IPS-NIHi7 (cell line): ENCODE measurements at regions not wholly inside any gene's neighbourhood (a gene's known extent, or its start where the extent isn't known, plus 50 kb on each side); places are given as distances from the start of the nearest gene placed in this dataset.
"Not testable (repeated sequence)": the region's sequence is repeated elsewhere in the genome, so short reads cannot be mapped to it uniquely, and the experiment has no call there.

Source experiments
- DNase-seq: peaks from one replicate; pipeline ENCODE4 v3.0.0; 2012; ENCODE audit warnings: mixed read lengths; ENCODE audit errors: extremely low spot score

DNA sequence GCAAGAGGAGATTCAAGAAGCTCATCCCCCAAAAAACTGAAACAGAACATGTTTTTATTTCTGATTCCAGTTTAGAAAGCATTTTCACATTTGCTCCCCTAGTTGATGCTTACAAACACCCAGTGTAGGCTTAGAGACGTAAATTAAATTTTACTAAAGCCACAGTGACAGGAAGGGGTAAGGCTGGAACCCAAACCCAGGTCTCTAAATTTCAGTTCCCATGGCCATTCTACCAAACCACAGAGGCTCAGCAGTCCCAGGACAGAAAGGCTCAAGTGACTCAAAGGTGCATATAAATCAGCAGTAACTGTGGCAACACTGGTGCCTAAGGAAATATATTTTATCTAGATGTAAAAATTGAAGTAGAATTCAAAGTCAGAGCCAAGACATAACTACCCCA lies 128.7 kb downstream of the CEP120 start:
- DNase-seq: no peak

DNA sequence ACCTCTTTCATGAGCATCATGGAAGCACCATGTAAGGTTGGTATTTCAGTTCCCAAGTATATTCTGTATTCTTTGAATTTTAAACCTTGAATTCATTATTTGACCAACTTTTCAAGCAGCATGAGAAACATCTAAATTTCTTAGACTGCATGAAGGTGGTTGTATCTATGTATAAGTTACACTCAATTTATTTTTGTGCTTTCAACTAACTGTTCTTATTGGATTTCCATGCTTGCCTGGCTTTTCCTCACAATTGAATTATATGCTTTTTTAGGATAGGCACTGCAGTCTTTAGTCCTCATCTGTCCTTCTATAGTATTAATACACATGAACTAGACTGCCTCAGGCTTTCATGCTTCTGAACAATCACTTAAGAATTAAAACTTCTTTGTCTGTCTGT lies 134.0 kb downstream of the CEP120 start:
- no peak for DNase-seq

- DNase-seq: no peak
These were observed 135.3 kb downstream of the CEP120 start for GRCh38 chr5:123287881-123288280.

GRCh38 chr5:123286891-123287290 lies 136.3 kb downstream of the CEP120 start:
- no peak for DNase-seq

DNA sequence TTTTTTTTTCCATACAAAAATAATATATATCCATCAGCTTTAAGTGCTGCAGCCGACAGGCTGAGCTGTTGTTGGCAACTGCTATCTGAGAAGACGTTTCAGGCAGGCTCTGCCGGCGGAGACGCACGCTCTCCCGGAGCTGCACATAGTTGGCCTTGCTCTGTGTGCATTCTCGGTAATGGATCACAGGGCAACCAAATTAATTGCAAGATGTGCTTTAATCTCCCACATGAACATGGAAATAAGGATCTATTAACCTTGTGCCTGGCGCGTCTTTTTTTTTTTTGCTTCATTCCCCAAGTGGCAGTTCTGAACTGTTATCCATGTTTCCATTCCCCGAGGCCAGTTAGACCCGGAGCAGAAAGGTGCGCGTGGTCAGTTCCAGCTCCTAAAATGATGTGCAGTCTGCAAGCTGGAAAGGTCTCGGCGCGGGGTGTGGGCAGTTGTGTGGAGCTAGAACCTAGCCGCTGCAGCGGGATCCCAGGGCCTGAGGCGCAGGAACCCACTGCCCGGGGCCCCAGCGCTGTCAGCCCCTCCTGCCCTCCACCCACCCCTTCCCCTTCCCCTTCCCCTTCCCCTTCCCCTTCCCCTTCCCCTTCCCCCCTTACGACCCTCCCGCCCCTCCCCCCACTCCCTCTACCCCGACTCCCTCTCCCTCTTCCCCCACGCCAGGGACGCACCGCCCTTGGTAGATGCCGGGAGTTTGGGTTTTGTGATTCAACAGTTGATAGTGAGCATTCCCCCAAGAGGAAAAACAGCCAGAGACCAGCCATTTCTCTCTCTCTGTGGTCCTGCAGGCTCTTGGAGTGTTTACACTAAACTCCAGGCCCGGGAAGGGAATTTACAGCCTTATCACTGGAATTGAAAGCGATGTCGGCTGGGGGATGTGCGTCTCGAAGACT lies 137.8 kb downstream of the CEP120 start:
- peak; percentile 40 for DNase-seq

DNA sequence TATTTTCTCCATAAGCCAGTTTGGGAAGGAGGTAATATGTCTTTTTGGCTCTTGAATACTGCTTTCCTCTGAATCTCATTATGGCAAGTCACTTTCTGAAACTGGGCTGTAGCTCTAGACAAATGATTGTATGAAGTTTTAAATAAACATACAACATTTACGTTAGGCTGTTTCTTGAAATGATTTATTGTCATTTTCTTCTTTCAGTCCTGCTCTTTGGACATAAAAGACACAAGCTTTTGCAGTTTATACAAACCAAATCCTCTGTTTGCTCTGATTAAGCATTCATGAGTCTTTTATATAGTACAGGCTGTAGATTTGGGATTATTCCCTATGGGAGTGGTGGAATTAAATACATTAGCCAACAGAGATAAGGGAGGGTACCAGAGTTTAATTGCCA lies 139.7 kb downstream of the CEP120 start:
- no peak for DNase-seq

- DNase-seq: no peak
These were observed 140.2 kb downstream of the CEP120 start for GRCh38 chr5:123283031-123283430.

- no peak for DNase-seq
These were observed 140.8 kb downstream of the CEP120 start for GRCh38 chr5:123282444-123282843.

DNA sequence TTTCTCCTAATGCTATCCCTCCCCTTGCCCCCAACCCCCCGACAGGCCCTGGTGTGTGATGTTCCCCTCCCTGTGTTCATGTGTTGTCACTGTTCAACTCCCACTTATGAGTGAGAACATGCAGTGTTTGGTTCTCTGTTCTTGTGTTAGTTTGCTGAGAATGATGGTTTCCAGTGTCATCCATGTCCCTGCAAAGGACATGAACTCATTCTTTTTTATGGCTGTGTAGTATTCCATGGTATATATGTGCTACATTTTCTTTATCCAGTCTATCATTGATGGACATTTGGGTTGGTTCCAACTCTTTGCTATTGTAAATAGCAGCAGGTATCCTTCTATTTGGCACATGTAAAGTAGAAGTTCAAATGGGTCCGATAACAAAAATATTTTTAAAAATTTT lies 142.3 kb downstream of the CEP120 start:
- not testable (repeated sequence) for DNase-seq

GRCh38 chr5:123279136-123279535 lies 144.1 kb downstream of the CEP120 start:
- no peak for DNase-seq

GRCh38 chr5:123278284-123278683 lies 144.9 kb downstream of the CEP120 start:
- no peak for DNase-seq

- DNase-seq: no peak
These were observed 149.2 kb downstream of the CEP120 start for GRCh38 chr5:123273984-123274383.

- DNase-seq: no peak
These were observed 150.1 kb downstream of the CEP120 start for GRCh38 chr5:123273095-123273494.

- DNase-seq: no peak
These were observed 153.4 kb downstream of the CEP120 start for GRCh38 chr5:123269851-123270250.

DNA sequence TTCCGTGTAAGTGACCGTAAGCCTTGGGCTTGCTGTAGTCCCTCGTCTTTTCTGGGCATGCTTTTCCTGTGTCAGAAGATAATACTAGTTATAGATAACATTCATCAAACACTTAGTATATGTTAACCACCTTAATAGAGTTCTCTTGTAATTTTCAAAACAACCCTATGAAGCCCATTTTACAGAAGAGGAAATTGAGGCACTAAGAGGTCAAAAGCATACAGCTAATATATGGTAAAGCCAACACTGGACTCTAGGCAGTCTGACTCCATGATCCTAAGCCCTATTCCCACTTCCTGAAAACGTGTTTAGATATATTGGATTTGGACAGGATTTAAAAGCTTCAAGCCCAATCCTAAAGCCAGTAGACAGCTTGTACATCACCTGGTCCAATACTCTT lies 153.8 kb downstream of the CEP120 start:
- DNase-seq: no peak

GRCh38 chr5:123266365-123266764 lies 156.8 kb downstream of the CEP120 start:
- no peak for DNase-seq

GRCh38 chr5:123265551-123265950 lies 157.7 kb downstream of the CEP120 start:
- no peak for DNase-seq

- DNase-seq: no peak
These were observed 158.8 kb downstream of the CEP120 start for GRCh38 chr5:123264394-123264793.

GRCh38 chr5:123263859-123264258 lies 159.3 kb downstream of the CEP120 start:
- no peak for DNase-seq

DNA sequence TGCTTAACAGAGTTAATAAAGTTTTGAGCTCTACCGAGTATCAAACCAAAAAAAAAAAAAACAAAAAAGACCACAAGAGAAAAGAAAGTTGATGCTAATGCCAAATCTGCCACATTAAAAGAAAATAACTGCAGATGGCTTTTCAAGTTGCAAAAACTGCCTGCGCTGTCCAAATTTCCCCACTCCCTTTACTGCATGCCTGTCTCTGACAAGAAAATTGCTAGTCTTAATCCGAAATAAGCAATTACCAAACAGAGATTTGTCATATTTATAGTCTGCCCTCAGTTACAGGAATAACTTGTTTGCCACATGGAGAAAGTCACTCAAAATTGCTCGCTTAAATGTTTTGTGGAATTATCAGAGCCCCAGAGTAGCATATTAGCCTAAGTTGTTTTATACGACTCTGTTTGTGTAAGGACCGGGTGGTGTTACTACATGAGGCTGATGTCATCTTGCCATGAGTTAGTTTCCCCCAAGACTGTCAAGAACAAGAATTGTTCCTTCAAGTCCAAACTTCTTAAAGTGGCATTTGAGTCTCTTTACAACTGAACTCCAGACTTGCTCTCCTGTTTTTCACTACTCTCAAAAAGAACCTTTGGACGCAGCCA lies 160.9 kb downstream of the CEP120 start:
- no peak for DNase-seq

DNA sequence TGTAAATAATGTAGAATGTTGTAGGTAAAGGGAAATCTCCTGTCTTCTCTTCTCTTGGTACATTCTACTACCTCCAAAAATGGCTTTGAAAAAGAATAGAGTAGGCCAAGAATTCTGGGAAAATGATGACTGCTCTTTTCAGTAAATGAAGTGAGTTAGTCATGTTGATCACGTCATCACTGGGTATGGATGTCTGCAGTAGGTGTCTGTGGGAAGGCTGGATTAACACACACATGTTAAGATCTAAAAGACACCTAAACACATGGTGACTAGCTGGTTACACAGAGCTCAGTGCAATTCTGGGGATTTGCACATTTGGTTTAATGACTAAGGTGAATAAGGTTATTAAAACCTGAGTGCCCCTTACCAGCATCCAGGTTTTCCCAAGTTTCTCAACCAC lies 161.5 kb downstream of the CEP120 start:
- no peak for DNase-seq

- no peak for DNase-seq
These were observed 160.4 kb downstream of the PRDM6 start for GRCh38 chr5:123249446-123249845.

DNA sequence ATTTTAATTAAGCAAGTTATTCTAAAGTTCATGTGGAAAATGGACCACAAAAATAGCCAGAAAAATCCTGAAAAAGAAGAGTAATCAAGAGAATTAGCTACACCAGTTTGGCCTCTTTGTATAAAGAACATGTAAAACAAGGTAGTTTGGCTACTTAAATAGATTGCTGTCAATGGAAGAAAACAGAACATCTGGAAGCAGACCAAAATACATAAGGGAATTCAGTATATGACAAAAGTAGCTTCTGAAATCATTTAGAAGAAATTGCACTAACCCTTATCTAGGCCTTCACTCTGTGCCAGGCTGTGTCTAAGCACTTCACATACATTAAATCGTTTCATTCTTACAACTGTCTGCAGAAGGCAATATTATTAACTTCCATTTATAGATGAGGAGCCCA lies 156.6 kb downstream of the PRDM6 start:
- DNase-seq: no peak
